Ovary (tissue), 3 donors: ENCODE measurements at regions not wholly inside any gene's neighbourhood (a gene's known extent, or its start where the extent isn't known, plus 50 kb on each side); places are given as distances from the start of the nearest gene placed in this dataset.

Experiments
- POLR2A ChIP-seq: fragments of 450-650 bp; IDR thresholded peaks from one replicate; pipeline ENCODE4 v1.6.1; 2017; ENCODE audit warnings: antibody characterized with exemption, mild to moderate bottlenecking, moderate library complexity
- TF ChIP-seq, protein P1 (sequence below), 3 donors: fragments of 450-650 bp in 2 of 3; fragments of 200-600 bp in 1 of 3; IDR thresholded peaks; one replicate each; pipeline versions ENCODE4 v1.5.1 to v1.8.0; 2016 to 2022; ENCODE audit warnings: antibody characterized with exemption in 3 of 3, mild to moderate bottlenecking in 1 of 3
- donor health status: DM: no; HTN: no; CAD: no.

DNA sequence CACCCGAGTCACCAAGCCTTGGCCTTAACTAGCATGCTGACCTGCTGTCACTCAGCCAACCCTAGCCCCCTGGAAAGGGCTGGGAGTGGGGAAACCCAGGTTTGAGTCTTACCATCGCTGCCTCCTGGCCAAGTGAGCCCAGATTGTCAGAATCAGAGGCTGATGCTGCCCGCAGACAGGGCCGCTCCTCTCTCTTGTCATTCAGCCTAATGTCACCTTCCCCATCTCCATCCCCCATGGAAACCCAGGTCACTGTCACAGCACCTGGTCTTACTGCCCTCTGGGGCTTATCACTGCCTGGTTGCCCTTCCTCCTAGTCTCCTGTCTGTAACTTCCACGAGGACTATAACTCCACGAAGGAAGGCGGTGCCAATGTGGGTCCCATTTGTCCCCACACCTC is 53.6 kb upstream of the CASZ1 start:
- TF ChIP-seq, protein P1, sequence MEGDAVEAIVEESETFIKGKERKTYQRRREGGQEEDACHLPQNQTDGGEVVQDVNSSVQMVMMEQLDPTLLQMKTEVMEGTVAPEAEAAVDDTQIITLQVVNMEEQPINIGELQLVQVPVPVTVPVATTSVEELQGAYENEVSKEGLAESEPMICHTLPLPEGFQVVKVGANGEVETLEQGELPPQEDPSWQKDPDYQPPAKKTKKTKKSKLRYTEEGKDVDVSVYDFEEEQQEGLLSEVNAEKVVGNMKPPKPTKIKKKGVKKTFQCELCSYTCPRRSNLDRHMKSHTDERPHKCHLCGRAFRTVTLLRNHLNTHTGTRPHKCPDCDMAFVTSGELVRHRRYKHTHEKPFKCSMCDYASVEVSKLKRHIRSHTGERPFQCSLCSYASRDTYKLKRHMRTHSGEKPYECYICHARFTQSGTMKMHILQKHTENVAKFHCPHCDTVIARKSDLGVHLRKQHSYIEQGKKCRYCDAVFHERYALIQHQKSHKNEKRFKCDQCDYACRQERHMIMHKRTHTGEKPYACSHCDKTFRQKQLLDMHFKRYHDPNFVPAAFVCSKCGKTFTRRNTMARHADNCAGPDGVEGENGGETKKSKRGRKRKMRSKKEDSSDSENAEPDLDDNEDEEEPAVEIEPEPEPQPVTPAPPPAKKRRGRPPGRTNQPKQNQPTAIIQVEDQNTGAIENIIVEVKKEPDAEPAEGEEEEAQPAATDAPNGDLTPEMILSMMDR (IDR thresholded peaks at IDR 0.05), result no peak
- TF ChIP-seq POLR2A, result no peak
